Fibroblast of skin of right quadriceps (primary cell): ENCODE measurements at regions not wholly inside any gene's neighbourhood (a gene's known extent, or its start where the extent isn't known, plus 50 kb on each side); places are given as distances from the start of the nearest gene placed in this dataset.
"Not testable (repeated sequence)": the region's sequence is repeated elsewhere in the genome, so short reads cannot be mapped to it uniquely, and the experiment has no call there.

Experiments
- DNase-seq: peaks from one replicate; pipeline ENCODE4 v3.0.0-alpha.2; 2013

GRCh38 chr14:43528321-43528720 is 978.8 kb downstream of the FSCB start:
- DNase-seq: no peak

GRCh38 chr14:43525658-43526057 is 981.4 kb downstream of the FSCB start:
- no peak for DNase-seq

GRCh38 chr14:43522901-43523300 is 984.2 kb downstream of the FSCB start:
- DNase-seq: no peak

- no peak for DNase-seq
Measured at GRCh38 chr14:43522191-43522590, 984.9 kb downstream of the FSCB start.

- no peak for DNase-seq
Measured at GRCh38 chr14:43503508-43503907, 1003.6 kb downstream of the FSCB start.

- DNase-seq: not testable (repeated sequence)
Measured at GRCh38 chr14:43492359-43492758, 1014.7 kb downstream of the FSCB start.

- no peak for DNase-seq
Measured at GRCh38 chr14:43483415-43483814, 1023.7 kb downstream of the FSCB start.

GRCh38 chr14:43481864-43482263 is 1025.2 kb downstream of the FSCB start:
- DNase-seq: no peak

GRCh38 chr14:43480976-43481375 is 1026.1 kb downstream of the FSCB start:
- no peak for DNase-seq

- no peak for DNase-seq
Measured at GRCh38 chr14:43479596-43480195, 1027.4 kb downstream of the FSCB start.

GRCh38 chr14:43476822-43477221 is 1030.3 kb downstream of the FSCB start:
- DNase-seq: no peak

GRCh38 chr14:43475757-43476156 is 1031.3 kb downstream of the FSCB start:
- DNase-seq: no peak

- DNase-seq: no peak
Measured at GRCh38 chr14:43471595-43471994, 1035.5 kb downstream of the FSCB start.

GRCh38 chr14:43464968-43465367 is 1042.1 kb downstream of the FSCB start:
- DNase-seq: no peak

GRCh38 chr14:43449291-43449690 is 1057.8 kb downstream of the FSCB start:
- no peak for DNase-seq

- no peak for DNase-seq
Measured at GRCh38 chr14:43438056-43438455, 1069.0 kb downstream of the FSCB start.

- DNase-seq: no peak
Measured at GRCh38 chr14:43418324-43418723, 1088.8 kb downstream of the FSCB start.

- DNase-seq: no peak
Measured at GRCh38 chr14:43413084-43413483, 1094.0 kb downstream of the FSCB start.

GRCh38 chr14:43411841-43412240 is 1095.2 kb downstream of the FSCB start:
- DNase-seq: no peak

- no peak for DNase-seq
Measured at GRCh38 chr14:43410631-43411030, 1096.5 kb downstream of the FSCB start.

- no peak for DNase-seq
Measured at GRCh38 chr14:43408472-43408871, 1098.6 kb downstream of the FSCB start.

GRCh38 chr14:43407706-43408105 is 1099.4 kb downstream of the FSCB start:
- no peak for DNase-seq

GRCh38 chr14:43406931-43407330 is 1100.2 kb downstream of the FSCB start:
- DNase-seq: no peak

GRCh38 chr14:43399289-43399688 is 1107.8 kb downstream of the FSCB start:
- no peak for DNase-seq

- DNase-seq: not testable (repeated sequence)
Measured at GRCh38 chr14:43370565-43370896, 1136.6 kb downstream of the FSCB start.
